LNCAP (cell line): ENCODE measurements at regions not wholly inside any gene's neighbourhood (a gene's known extent, or its start where the extent isn't known, plus 50 kb on each side); places are given as distances from the start of the nearest gene placed in this dataset.

Source experiments
- CTCF ChIP-seq: fragments of 450-650 bp; IDR thresholded peaks from 2 replicates; pipeline ENCODE4 v1.5.1; 2017; ENCODE audit warnings: mild to moderate bottlenecking

- TF ChIP-seq CTCF: no peak
Measured at GRCh38 chr16:87244636-87245197, 72.5 kb downstream of the C16orf95 start.

GRCh38 chr16:87245511-87245910 is 71.7 kb downstream of the C16orf95 start:
- TF ChIP-seq CTCF: no peak

- TF ChIP-seq CTCF: no peak
Measured at GRCh38 chr16:87246269-87247065, 70.7 kb downstream of the C16orf95 start.

GRCh38 chr16:87248714-87249113 is 68.5 kb downstream of the C16orf95 start:
- no peak for TF ChIP-seq CTCF

- no peak for TF ChIP-seq CTCF
Measured at GRCh38 chr16:87249425-87249824, 67.8 kb downstream of the C16orf95 start.

GRCh38 chr16:87250431-87250960 is 66.7 kb downstream of the C16orf95 start:
- TF ChIP-seq CTCF: no peak

- TF ChIP-seq CTCF: no peak
Measured at GRCh38 chr16:87252269-87252970, 64.8 kb downstream of the C16orf95 start.
